Raji (cell line): ENCODE measurements at regions not wholly inside any gene's neighbourhood (a gene's known extent, or its start where the extent isn't known, plus 50 kb on each side); places are given as distances from the start of the nearest gene placed in this dataset.

ENCODE experiments used
- POLR2A ChIP-seq: IDR thresholded peaks from 2 replicates; pipeline ENCODE4 v1.6.1; 2011; ENCODE audit warnings: low read depth, low read length, control low read depth; ENCODE audit not compliant: insufficient read depth

DNA sequence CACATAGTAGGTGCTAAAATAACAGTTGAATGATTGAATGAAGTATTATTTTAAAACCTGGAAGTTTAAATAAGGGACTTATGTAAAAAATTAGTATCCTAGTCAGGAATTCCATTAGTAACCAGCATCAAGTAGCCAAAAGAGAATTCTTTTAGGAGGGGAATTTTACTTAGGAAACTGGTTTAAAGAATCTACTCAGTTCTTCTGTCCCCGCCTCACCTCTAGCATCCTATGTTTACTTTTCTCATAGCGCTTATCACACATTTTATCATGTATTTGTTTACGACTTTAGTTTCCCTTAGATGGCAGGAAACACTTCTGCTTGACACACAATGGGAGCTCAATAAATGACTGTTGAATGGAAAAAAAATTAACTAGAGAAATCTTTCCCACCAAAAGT lies 229.0 kb downstream of the KLF5 start:
- TF ChIP-seq POLR2A: no peak

DNA sequence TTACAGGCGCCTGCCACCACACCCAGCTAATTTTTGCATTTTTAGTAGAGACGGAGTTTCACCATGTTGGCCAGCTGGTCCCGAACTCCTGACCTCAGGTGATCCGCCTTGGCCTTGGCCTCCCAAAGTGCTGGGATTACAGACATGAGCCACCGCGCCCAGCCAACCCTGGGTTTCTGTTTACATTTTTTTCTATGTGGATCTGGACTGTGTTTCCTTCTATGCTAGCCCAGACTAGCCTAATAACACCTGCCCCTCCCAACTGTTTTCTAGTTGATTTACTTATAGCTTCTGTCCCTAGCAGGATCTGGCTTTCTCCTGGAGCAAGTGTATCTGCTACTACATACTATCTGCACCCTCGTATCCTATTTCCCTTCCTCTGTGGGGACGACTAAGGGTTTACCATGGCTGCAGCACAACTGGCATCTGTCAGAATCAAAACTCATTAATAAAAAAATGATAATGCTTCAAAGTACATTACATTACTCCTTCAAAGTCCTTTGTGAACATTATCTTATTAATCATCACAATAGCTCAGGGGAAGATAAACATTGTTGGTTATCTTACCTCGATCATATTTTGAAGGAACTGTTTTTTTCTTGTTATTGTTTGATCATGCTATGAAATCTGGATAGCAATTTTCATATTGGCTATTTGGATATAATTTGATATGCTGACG lies 228.3 kb downstream of the KLF5 start:
- TF ChIP-seq POLR2A: no peak

DNA sequence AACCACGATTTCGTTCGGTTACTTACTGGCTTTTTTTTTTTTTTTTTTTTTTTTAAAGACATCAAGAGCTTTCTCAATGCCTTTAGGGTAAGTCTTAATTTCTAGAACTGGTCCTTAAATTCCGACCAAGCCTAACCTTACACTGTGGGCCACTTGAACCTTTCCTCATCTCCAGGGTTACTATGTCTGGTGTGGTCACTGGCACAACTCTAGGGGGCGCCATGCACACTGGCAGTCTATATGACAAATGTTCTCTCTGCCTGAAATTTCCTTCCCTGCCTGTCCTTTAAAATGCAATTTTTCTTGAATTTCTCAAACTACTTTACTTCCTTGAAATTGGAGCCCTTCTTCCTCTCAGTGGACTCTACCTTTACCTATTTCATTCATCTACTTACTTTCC lies 227.4 kb downstream of the KLF5 start:
- TF ChIP-seq POLR2A: no peak

DNA sequence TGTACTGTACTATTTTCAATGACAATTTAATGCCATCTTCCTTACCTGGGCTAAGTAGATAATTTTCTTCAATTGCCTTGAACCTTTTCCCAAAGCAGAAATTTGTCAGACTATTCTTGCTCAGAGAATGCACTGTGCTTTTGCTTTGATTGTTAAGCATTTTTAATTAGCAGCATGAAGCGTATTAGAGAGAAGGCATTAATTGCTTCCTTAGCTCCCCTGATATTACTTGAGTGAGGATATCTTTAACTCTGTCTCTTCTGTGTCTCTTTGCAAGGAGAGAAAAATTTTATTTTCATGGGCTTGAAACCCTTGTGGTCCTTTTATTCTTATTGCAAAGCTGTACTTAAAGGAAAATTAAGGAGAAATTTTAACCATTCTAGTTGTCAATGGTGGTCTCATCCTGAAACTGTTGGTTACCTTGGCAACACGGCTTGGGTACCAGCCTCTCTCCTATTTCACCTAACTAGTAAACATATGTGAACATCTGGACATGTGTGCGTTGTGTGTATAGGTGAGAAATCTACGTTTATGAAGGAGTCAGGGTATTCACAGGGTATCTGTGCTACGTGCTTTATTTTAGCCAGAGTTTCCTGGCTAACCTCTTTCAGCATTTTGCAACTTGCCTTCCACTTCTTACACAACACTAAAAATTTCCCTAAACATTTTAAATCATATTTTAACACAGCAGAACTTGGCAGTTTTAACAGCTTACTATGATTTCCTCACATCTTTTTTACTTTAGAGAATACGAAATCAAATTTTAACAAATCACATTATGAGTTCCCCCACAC lies 225.5 kb downstream of the KLF5 start:
- TF ChIP-seq POLR2A: no peak

DNA sequence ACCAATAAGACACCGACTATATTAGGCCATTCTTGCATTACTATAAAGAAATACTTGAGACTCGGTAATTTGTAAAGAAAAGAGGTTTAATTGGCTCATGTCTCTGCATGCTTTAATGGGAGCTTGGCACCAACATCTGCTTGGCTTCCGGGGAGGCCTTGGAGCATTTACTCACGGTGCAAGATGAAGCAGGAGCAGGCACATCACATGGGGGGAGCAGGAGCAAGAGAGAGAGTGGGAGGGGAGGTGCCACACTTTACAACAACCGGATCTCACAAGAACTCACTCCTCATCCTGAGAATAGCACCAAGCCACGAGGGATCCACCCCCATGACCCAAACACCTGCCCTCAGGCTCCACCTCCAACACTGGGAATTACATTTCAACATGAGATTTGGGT lies 224.8 kb downstream of the KLF5 start:
- TF ChIP-seq POLR2A: no peak

DNA sequence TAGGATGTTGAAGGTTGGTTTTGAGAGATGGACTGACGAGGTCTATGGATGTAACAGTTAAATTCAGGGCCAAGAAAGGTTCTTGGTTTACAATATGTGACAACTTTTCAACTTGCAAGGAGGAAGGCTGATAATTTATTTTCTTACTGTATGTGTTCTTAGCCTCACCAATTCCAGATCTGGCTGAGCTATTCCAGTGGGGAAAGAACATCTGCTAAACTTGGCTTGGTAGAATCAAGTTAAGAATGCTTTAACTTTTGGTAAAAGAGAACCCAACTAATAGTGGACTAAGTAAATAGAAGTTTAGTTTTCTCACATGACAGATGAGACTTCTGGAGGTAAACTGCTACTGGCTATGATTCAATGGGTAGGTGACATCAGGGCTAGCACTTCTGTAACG lies 222.9 kb downstream of the KLF5 start:
- no peak for TF ChIP-seq POLR2A

DNA sequence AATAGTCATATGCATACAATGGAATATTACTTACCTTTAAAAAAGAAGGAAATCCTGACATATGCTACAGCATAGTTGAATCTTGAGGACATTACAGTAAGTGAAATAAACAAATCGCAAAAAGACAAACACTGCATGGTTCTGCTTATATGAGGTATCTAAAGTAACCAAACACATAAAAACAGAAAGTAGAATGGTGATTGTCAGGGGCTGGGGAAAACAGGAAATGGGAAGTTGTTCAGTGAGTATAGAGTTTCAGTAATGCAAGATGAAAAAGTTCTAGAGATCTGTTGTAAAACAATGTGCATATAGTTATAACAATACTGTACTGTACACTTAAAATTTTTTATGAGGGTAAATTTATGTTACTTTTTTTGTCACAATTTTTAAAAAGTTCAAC lies 219.4 kb downstream of the KLF5 start:
- no peak for TF ChIP-seq POLR2A

DNA sequence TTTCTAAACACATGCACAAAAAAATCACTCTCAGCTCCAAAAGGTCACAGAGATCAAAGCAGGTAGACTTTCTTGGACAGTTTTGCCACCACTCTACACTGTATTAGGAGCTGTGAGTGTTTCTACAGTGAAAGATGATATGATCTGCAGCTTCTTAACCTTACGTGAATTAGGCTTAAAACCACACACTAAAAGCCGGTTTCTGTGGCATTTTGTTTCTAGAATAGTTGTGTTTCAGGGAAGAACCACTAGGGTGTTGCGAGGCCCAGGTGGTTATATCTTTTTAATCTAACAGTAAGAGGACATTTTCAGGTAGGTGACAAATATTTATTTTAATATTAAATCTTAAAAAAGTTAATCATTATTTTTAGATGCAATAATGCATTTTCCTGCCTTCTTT lies 216.4 kb downstream of the KLF5 start:
- TF ChIP-seq POLR2A: no peak

DNA sequence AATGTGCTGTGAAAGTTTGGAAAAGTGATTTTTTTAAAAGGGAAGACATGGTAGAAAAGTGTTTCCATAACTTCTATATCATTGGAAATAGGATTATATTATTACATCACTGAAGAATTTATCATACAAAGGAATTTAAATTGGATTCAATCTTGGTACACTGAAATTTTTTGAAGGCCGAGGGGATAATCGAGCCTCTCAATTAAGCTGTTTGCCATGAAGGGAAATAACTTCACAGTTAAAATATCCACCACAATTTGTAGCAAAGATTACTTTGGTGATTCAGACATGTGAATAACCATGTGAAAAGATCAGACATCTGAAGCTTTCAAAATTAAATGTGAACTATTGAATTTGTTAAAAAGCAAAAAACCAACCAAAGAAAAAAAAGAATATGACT lies 215.3 kb downstream of the KLF5 start:
- TF ChIP-seq POLR2A: no peak

DNA sequence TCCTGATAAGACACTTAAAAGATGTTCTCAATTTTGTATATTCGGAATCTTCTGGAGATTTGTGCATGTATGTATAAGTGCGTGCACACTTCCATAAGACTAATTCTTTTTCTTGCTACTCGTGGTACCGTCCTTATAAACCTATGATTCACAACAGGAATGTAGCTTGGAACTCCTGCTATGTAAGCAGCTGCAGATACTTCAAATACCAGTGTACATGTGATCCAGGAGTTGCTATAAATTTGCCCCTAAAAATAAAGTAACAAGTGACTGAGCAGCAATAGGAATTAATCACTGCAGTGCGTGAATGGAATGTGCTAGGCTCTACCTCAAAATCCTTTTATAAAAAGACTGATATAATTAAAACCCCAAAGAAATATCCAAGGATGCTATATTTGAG lies 214.9 kb downstream of the KLF5 start:
- TF ChIP-seq POLR2A: no peak

DNA sequence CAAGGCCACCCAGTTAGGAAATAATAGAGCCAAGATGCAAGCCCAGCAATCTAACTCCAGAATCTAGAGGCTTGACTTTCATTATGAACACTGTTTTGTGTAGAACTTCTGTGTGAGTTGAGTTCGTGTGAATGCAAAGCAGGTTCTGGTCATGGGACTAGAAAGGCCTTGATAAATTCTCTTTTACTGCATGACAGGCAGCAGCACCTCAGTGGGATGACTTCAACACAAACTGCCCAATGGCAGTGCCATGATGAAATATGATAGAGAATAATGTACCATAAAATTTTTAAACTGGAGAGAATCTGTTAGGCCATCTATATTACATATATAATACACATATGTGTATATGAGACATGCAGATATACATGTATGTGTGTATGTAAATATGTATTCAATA lies 214.5 kb downstream of the KLF5 start:
- TF ChIP-seq POLR2A: no peak

DNA sequence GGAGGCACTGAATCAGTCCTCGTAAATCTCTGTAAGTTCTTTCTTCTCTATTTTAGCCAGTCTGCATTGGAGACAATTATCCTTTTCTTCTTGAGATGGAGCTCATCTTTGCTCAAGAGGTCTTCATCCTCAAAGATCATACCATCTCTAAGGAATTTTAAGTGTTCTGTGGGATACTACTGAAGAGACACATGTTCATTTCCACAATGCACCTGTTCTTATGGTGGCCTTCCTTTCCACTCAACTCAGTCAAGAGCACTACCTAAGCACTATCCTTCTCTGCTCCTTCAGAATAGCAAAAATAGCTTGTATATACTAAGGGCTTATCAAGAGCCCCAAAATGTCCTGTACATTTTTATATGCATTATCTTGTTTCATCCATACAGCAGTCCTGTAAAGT lies 214.0 kb downstream of the KLF5 start:
- TF ChIP-seq POLR2A: no peak

DNA sequence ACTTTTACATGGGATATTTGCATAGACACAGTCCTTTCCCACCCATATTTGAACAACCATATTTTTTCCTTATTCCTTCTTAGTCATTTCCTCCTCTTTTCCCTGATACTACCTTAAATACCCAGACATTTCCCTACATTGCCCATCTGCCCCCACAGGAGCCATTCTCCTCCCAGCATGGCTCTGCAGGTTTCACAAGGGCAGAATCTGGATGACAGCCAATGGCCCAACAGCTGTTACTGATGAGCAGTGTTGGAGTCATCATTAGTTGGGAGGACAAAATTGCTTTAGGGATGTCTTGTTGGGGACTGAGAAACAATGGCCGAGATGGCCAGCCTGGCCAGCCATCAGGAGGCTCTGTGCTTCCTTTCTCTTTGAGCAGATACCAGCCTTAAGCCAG lies 209.5 kb downstream of the KLF5 start:
- TF ChIP-seq POLR2A: no peak

DNA sequence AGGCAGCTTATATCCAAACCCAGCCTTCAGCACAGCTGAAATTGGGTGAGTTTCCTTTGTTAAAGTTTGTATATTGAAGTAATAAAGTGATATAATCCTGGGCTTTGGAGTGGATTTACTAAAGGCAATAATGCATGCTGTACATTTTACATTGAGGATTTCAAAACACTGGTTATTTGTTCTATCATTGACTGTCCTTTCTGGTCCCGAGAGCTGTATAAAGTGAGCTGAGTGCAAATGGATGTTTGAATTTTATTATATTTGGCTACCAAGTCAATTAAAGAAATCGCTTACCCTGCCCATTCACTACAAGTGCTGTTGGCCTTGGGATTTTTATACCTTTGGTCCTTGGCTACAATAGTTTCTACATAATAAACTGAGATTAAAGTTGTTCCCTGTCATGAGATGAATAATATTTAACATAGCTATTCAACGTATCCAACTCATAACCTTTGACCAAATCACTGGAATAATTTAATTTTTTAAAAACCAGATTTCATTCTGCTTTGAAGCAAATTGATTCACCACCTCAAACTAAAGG lies 207.9 kb downstream of the KLF5 start:
- TF ChIP-seq POLR2A: no peak

DNA sequence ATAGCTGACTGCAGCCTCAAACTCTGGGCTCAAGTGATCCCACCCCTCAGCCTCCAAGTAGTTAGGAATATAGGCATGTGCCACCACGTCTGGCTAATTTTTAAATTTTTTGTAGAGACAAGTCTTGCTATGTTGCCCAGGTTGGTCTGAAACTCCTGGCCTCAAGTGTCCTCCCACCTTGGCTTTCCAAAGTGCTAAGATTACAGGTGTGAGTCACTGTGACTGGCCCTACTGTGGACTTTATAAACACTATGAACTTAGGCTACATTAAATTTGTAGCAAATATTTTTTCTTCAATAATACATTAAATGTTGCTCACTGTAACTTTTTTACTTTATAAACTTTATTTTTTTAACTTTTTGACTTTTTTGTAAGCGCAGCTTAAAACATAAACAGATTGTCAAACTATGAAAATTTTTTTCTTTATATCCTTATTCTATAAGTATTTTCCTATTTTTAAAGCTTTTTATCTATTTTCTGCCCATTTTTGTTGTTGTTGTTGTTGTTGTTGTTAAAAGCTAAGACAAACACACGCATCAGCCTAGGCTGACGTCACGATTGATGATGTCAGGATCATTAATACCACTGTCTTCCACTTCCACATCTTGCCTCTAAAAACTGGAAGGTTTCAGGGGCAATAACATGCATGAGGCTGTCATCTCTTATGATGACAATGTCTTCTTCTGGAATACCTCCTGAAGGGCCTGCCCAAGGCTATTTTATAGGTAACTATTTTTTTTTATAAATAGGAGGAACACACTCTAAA lies 204.2 kb downstream of the KLF5 start:
- TF ChIP-seq POLR2A: no peak
